ENCODE measurements at regions not wholly inside any gene's neighbourhood (a gene's known extent, or its start where the extent isn't known, plus 50 kb on each side); places are given as distances from the start of the nearest gene placed in this dataset.

- no peak for DNase-seq
Observed at GRCh38 chr12:59839514-59839913, 243.7 kb downstream of the SLC16A7 start.

- no peak for DNase-seq
Observed at GRCh38 chr12:59843260-59843843, 247.5 kb downstream of the SLC16A7 start.

GRCh38 chr12:59844750-59845149, 248.9 kb downstream of the SLC16A7 start:
- no peak for DNase-seq

GRCh38 chr12:59845293-59845692, 249.5 kb downstream of the SLC16A7 start:
- no peak for DNase-seq

- no peak for DNase-seq
Observed at GRCh38 chr12:59847127-59847526, 251.3 kb downstream of the SLC16A7 start.

- no peak for DNase-seq
Observed at GRCh38 chr12:59850268-59850667, 254.4 kb downstream of the SLC16A7 start.

GRCh38 chr12:59858508-59859170, 262.8 kb downstream of the SLC16A7 start:
- DNase-seq, result no peak

GRCh38 chr12:59859171-59859510, 263.3 kb downstream of the SLC16A7 start:
- DNase-seq, result no peak

- no peak for DNase-seq
Observed at GRCh38 chr12:59861635-59862034, 265.8 kb downstream of the SLC16A7 start.

- no peak for DNase-seq
Observed at GRCh38 chr12:59867055-59867454, 271.2 kb downstream of the SLC16A7 start.

- no peak for DNase-seq
Observed at GRCh38 chr12:59867689-59868088, 271.9 kb downstream of the SLC16A7 start.

GRCh38 chr12:59871779-59872178, 275.9 kb downstream of the SLC16A7 start:
- no peak for DNase-seq

GRCh38 chr12:59873136-59873535, 277.3 kb downstream of the SLC16A7 start:
- no peak for DNase-seq

GRCh38 chr12:59874781-59875180, 279.0 kb downstream of the SLC16A7 start:
- DNase-seq, result no peak

GRCh38 chr12:59886131-59886733, 290.4 kb downstream of the SLC16A7 start:
- DNase-seq, result no peak

GRCh38 chr12:59887178-59887577, 291.3 kb downstream of the SLC16A7 start:
- DNase-seq, result no peak

GRCh38 chr12:59890896-59891579, 295.2 kb downstream of the SLC16A7 start:
- peak; percentile 62 for DNase-seq

- DNase-seq, result peak; percentile 84
Observed at GRCh38 chr12:59895166-59895775, 299.4 kb downstream of the SLC16A7 start.

GRCh38 chr12:59904874-59905521, 309.2 kb downstream of the SLC16A7 start:
- no peak for DNase-seq

GRCh38 chr12:59911516-59911915, 315.7 kb downstream of the SLC16A7 start:
- no peak for DNase-seq

GRCh38 chr12:59916988-59917387, 321.2 kb downstream of the SLC16A7 start:
- DNase-seq, result no peak

- DNase-seq, result no peak
Observed at GRCh38 chr12:59927032-59927431, 331.2 kb downstream of the SLC16A7 start.

GRCh38 chr12:59928416-59928815, 332.6 kb downstream of the SLC16A7 start:
- no peak for DNase-seq
